ENCODE measurements at regions not wholly inside any gene's neighbourhood (a gene's known extent, or its start where the extent isn't known, plus 50 kb on each side); places are given as distances from the start of the nearest gene placed in this dataset.

DNA sequence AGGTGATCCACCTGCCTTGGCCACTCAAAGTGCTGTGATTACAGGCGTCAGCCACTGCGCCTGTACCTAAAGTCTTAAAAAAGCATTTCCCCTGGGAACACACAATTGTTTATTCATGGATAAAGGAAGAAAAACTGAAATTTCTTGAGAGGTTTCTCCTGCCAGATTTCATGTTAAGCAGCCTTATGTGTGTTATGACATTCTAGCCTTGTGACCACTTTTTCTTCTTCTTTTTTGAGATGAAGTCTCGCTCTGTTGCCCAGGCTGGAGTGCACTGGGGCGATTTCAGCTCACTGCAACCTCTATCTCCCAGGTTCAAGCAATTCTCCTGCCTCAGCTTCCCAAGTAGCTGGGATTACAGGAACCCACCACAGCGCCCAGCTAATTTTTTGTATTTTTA, 57.8 kb upstream of the PLAC8 start:
- in situ Hi-C loops (cut with HindIII; ENCODE audit: low sequenced_read_pairs): no loop called here

DNA sequence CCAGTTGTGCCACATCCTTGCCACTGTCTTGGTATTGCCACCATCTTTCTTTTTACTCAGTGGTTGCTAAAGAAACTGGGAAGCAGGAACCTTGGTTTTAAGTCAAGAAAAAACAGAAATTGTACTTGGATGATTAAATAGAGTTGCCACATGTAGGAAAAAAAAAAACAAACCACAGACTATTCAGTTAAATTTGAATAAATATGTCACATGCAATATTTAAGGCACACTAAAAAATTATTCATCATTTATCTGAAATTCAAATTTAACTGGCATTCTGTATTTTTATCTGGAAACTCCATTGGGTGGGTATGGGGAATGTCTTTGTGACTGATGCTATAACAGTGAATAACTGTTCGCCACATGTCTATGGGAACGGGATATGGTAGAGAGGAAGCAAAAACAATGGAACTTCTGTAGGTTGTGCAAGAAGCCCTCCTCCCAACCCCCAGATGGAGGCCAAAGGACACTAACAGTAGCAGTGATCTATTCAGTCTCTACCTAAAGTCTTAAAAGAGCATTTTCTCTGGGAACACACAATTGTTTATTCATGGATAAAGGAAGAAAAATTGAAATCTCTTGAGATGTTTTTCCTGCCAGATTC, 57.0 kb upstream of the PLAC8 start:
- in situ Hi-C loops (cut with HindIII; ENCODE audit: low sequenced_read_pairs): no loop called here

DNA sequence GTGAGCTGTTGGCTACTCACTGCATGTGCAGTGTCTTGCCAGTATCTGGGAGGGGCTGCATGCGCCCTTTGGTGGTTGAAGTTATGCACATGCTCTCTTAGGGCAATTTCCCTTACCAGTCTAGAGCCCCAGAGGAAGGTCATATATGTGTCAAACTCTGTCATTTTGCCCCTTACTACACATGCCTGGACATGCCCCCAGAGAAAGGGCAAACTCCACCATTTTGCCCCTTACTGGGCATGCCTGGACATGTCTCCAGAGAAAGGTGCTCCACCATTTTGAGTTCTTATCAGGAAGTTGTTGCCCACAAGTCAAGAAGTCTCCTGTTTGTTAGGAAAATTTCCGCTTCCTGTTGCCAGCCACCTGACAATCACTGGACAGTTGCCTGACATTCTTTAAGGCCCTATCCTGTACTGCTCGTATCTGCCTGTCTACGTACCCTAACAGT, 56.4 kb upstream of the PLAC8 start:
- in situ Hi-C loops (cut with HindIII; ENCODE audit: low sequenced_read_pairs): no loop called here
